ENCODE measurements at regions not wholly inside any gene's neighbourhood (a gene's known extent, or its start where the extent isn't known, plus 50 kb on each side); places are given as distances from the start of the nearest gene placed in this dataset.
"Not testable (repeated sequence)": the region's sequence is repeated elsewhere in the genome, so short reads cannot be mapped to it uniquely, and the experiment has no call there.

GRCh38 chr15:29517829-29518228, 248.2 kb upstream of the NSMCE3 start:
- no peaks in the 10 kb centered on the region; the same call in 1 of the 2 replicates for H3K9me3 ChIP-seq (ENCODE audit: insufficient read depth, low read length)
- no peaks in the 10 kb centered on the region for H3K36me3 ChIP-seq (ENCODE audit: insufficient read depth, insufficient read length, low read length)
- no peak overlapping the region for H3K4me3 ChIP-seq (ENCODE audit: insufficient read length, low read depth)
- no peak overlapping the region for H3K9ac ChIP-seq (ENCODE audit: insufficient read length, low read depth)
- no peaks in the 10 kb centered on the region for H3K4me1 ChIP-seq (ENCODE audit: insufficient read depth, insufficient read length)
- DNase-seq (ENCODE audit: low read depth, low spot score): no peak
- H3K27me3 ChIP-seq (ENCODE audit: insufficient read depth, insufficient read length): no peaks in the 10 kb centered on the region
- TF ChIP-seq SUZ12 (IDR thresholded peaks at IDR 0.05; ENCODE audit: extremely low read depth, insufficient read depth, insufficient read length) (no peak), ZNF274 (IDR thresholded peaks at IDR 0.05; ENCODE audit: low read depth, low read length) (no peak), YY1 (IDR thresholded peaks at IDR 0.05; ENCODE audit: insufficient read depth, insufficient read length) (no peak)

- no peak for DNase-seq (ENCODE audit: low read depth, low spot score)
- H3K9ac ChIP-seq (ENCODE audit: insufficient read length, low read depth): no peak overlapping the region
- H3K4me1 ChIP-seq (ENCODE audit: insufficient read depth, insufficient read length): no peaks in the 10 kb centered on the region
- H3K9me3 ChIP-seq (ENCODE audit: insufficient read depth, low read length): no peaks in the 10 kb centered on the region; the same call in 1 of the 2 replicates
- no peaks in the 10 kb centered on the region for H3K27me3 ChIP-seq (ENCODE audit: insufficient read depth, insufficient read length)
- TF ChIP-seq YY1 (IDR thresholded peaks at IDR 0.05; ENCODE audit: insufficient read depth, insufficient read length): no peak
- TF ChIP-seq SUZ12 (IDR thresholded peaks at IDR 0.05; ENCODE audit: extremely low read depth, insufficient read depth, insufficient read length): no peak
- no peak for TF ChIP-seq ZNF274 (IDR thresholded peaks at IDR 0.05; ENCODE audit: low read depth, low read length)
- no peaks in the 10 kb centered on the region for H3K36me3 ChIP-seq (ENCODE audit: insufficient read depth, insufficient read length, low read length)
- H3K4me3 ChIP-seq (ENCODE audit: insufficient read length, low read depth): no peak overlapping the region
Observed at GRCh38 chr15:29516929-29517328, 247.3 kb upstream of the NSMCE3 start.

- Histone ChIP-seq H3K4me1 (ENCODE audit: insufficient read depth, insufficient read length) (no peaks in the 10 kb centered on the region), H3K9me3 (ENCODE audit: insufficient read depth, low read length) (no peaks in the 10 kb centered on the region; the same call in 1 of the 2 replicates), H3K36me3 (ENCODE audit: insufficient read depth, insufficient read length, low read length) (no peaks in the 10 kb centered on the region), H3K9ac (ENCODE audit: insufficient read length, low read depth) (no peak overlapping the region), H3K27me3 (ENCODE audit: insufficient read depth, insufficient read length) (no peaks in the 10 kb centered on the region), H3K4me3 (ENCODE audit: insufficient read length, low read depth) (no peak overlapping the region)
- DNase-seq (ENCODE audit: low read depth, low spot score): no peak
- TF ChIP-seq YY1 (IDR thresholded peaks at IDR 0.05; ENCODE audit: insufficient read depth, insufficient read length): no peak
- TF ChIP-seq ZNF274 (IDR thresholded peaks at IDR 0.05; ENCODE audit: low read depth, low read length): no peak
- TF ChIP-seq SUZ12 (IDR thresholded peaks at IDR 0.05; ENCODE audit: extremely low read depth, insufficient read depth, insufficient read length): no peak
Observed at GRCh38 chr15:29514926-29515325, 245.3 kb upstream of the NSMCE3 start.

- no peaks in the 10 kb centered on the region for H3K27me3 ChIP-seq (ENCODE audit: insufficient read depth, insufficient read length)
- H3K4me3 ChIP-seq (ENCODE audit: insufficient read length, low read depth): no peak overlapping the region
- no peak for TF ChIP-seq ZNF274 (IDR thresholded peaks at IDR 0.05; ENCODE audit: low read depth, low read length)
- no peak for TF ChIP-seq SUZ12 (IDR thresholded peaks at IDR 0.05; ENCODE audit: extremely low read depth, insufficient read depth, insufficient read length)
- TF ChIP-seq YY1 (IDR thresholded peaks at IDR 0.05; ENCODE audit: insufficient read depth, insufficient read length): no peak
- no peaks in the 10 kb centered on the region for H3K36me3 ChIP-seq (ENCODE audit: insufficient read depth, insufficient read length, low read length)
- H3K9me3 ChIP-seq (ENCODE audit: insufficient read depth, low read length): no peaks in the 10 kb centered on the region
- no peak overlapping the region for H3K9ac ChIP-seq (ENCODE audit: insufficient read length, low read depth)
- no peaks in the 10 kb centered on the region for H3K4me1 ChIP-seq (ENCODE audit: insufficient read depth, insufficient read length)
- DNase-seq (ENCODE audit: low read depth, low spot score): no peak
Observed at GRCh38 chr15:29511663-29512062, 242.0 kb upstream of the NSMCE3 start.

- DNase-seq (ENCODE audit: low read depth, low spot score); H3K36me3 ChIP-seq (ENCODE audit: insufficient read depth, insufficient read length, low read length); H3K9me3 ChIP-seq (ENCODE audit: insufficient read depth, low read length); H3K9ac ChIP-seq (ENCODE audit: insufficient read length, low read depth); H3K4me3 ChIP-seq (ENCODE audit: insufficient read length, low read depth); H3K27me3 ChIP-seq (ENCODE audit: insufficient read depth, insufficient read length); H3K4me1 ChIP-seq (ENCODE audit: insufficient read depth, insufficient read length): not testable (repeated sequence)
Observed at GRCh38 chr15:29505535-29505934, 235.9 kb upstream of the NSMCE3 start.

- no peaks in the 10 kb centered on the region for H3K4me1 ChIP-seq (ENCODE audit: insufficient read depth, insufficient read length)
- H3K36me3 ChIP-seq (ENCODE audit: insufficient read depth, insufficient read length, low read length): no peaks in the 10 kb centered on the region
- no peak overlapping the region for H3K9ac ChIP-seq (ENCODE audit: insufficient read length, low read depth)
- no peaks in the 10 kb centered on the region for H3K27me3 ChIP-seq (ENCODE audit: insufficient read depth, insufficient read length)
- no peak for DNase-seq (ENCODE audit: low read depth, low spot score)
- H3K4me3 ChIP-seq (ENCODE audit: insufficient read length, low read depth): no peak overlapping the region
- TF ChIP-seq YY1 (IDR thresholded peaks at IDR 0.05; ENCODE audit: insufficient read depth, insufficient read length) (no peak), SUZ12 (IDR thresholded peaks at IDR 0.05; ENCODE audit: extremely low read depth, insufficient read depth, insufficient read length) (no peak), ZNF274 (IDR thresholded peaks at IDR 0.05; ENCODE audit: low read depth, low read length) (no peak)
- peaks cover 17% of the 10 kb centered on the region; the same call in 1 of the 2 replicates for H3K9me3 ChIP-seq (ENCODE audit: insufficient read depth, low read length)
Observed at GRCh38 chr15:29490747-29491471, 221.3 kb upstream of the NSMCE3 start.

- no peak overlapping the region for H3K4me3 ChIP-seq (ENCODE audit: insufficient read length, low read depth)
- TF ChIP-seq YY1 (IDR thresholded peaks at IDR 0.05; ENCODE audit: insufficient read depth, insufficient read length) (no peak), ZNF274 (IDR thresholded peaks at IDR 0.05; ENCODE audit: low read depth, low read length) (no peak), SUZ12 (IDR thresholded peaks at IDR 0.05; ENCODE audit: extremely low read depth, insufficient read depth, insufficient read length) (no peak)
- no peaks in the 10 kb centered on the region for H3K27me3 ChIP-seq (ENCODE audit: insufficient read depth, insufficient read length)
- DNase-seq (ENCODE audit: low read depth, low spot score): no peak
- no peaks in the 10 kb centered on the region for H3K9me3 ChIP-seq (ENCODE audit: insufficient read depth, low read length)
- no peak overlapping the region for H3K9ac ChIP-seq (ENCODE audit: insufficient read length, low read depth)
- no peaks in the 10 kb centered on the region for H3K36me3 ChIP-seq (ENCODE audit: insufficient read depth, insufficient read length, low read length)
- no peaks in the 10 kb centered on the region for H3K4me1 ChIP-seq (ENCODE audit: insufficient read depth, insufficient read length)
Observed at GRCh38 chr15:29480949-29481348, 211.3 kb upstream of the NSMCE3 start.

All from NT2/D1 (cell line).